GM21786 (cell line): ENCODE measurements at regions not wholly inside any gene's neighbourhood (a gene's known extent, or its start where the extent isn't known, plus 50 kb on each side); places are given as distances from the start of the nearest gene placed in this dataset.
"Not testable (repeated sequence)": the region's sequence is repeated elsewhere in the genome, so short reads cannot be mapped to it uniquely, and the experiment has no call there.

Source experiments
- ATAC-seq: cut with Tn5 transposase; IDR thresholded peaks from one replicate; pipeline ENCODE4 v1.9.1; 2021; ENCODE audit not compliant: unreplicated experiment

GRCh38 chr18:76611750-76612045, 116.7 kb upstream of the ZNF516 start:
- not testable (repeated sequence) for ATAC-seq

- ATAC-seq, result no peak
Observed at GRCh38 chr18:76610933-76611749, 116.1 kb upstream of the ZNF516 start.

GRCh38 chr18:76610012-76610411, 115.0 kb upstream of the ZNF516 start:
- ATAC-seq, result no peak

GRCh38 chr18:76605341-76605929, 110.4 kb upstream of the ZNF516 start:
- ATAC-seq, result no peak

- no peak for ATAC-seq
Observed at GRCh38 chr18:76604935-76605240, 109.8 kb upstream of the ZNF516 start.

GRCh38 chr18:76604108-76604934, 109.3 kb upstream of the ZNF516 start:
- no peak for ATAC-seq

- ATAC-seq, result no peak
Observed at GRCh38 chr18:76602191-76602590, 107.1 kb upstream of the ZNF516 start.

- ATAC-seq, result not testable (repeated sequence)
Observed at GRCh38 chr18:76600076-76600475, 105.0 kb upstream of the ZNF516 start.

GRCh38 chr18:76594966-76595365, 99.9 kb upstream of the ZNF516 start:
- ATAC-seq, result no peak

- ATAC-seq, result no peak
Observed at GRCh38 chr18:76593843-76594242, 98.8 kb upstream of the ZNF516 start.

GRCh38 chr18:76592981-76593381, 97.9 kb upstream of the ZNF516 start:
- ATAC-seq, result no peak

- ATAC-seq, result no peak
Observed at GRCh38 chr18:76592096-76592495, 97.1 kb upstream of the ZNF516 start.

GRCh38 chr18:76589866-76590265, 94.8 kb upstream of the ZNF516 start:
- no peak for ATAC-seq

GRCh38 chr18:76589316-76589715, 94.3 kb upstream of the ZNF516 start:
- no peak for ATAC-seq

- no peak for ATAC-seq
Observed at GRCh38 chr18:76588601-76589226, 93.7 kb upstream of the ZNF516 start.

GRCh38 chr18:76587879-76588271, 92.8 kb upstream of the ZNF516 start:
- ATAC-seq, result no peak

- no peak for ATAC-seq
Observed at GRCh38 chr18:76587147-76587878, 92.3 kb upstream of the ZNF516 start.

GRCh38 chr18:76584414-76585310, 89.6 kb upstream of the ZNF516 start:
- no peak for ATAC-seq

GRCh38 chr18:76581261-76581660, 86.2 kb upstream of the ZNF516 start:
- ATAC-seq, result no peak
